Tibial nerve (tissue), 3 donors: ENCODE measurements at regions not wholly inside any gene's neighbourhood (a gene's known extent, or its start where the extent isn't known, plus 50 kb on each side); places are given as distances from the start of the nearest gene placed in this dataset.

Source experiments
- CTCF ChIP-seq, 5 experiments: fragments of 200-600 bp in 3 of 5; fragments of 450-650 bp in 2 of 5; sonication (generic) in 3 of 5; IDR thresholded peaks; one replicate each; pipeline ENCODE4 v1.5.1; 2016 to 2019; ENCODE audit warnings: antibody characterized with exemption in 5 of 5, mild to moderate bottlenecking in 3 of 5, moderate library complexity in 2 of 5
- POLR2A ChIP-seq, 2 donors: fragments of 450-650 bp; IDR thresholded peaks; one replicate each; pipeline ENCODE4 v1.6.1; 2017; ENCODE audit warnings: antibody characterized with exemption in 2 of 2, mild to moderate bottlenecking in 2 of 2, moderate library complexity in 2 of 2

GRCh38 chr5:56298336-56299090 is 65.4 kb upstream of the ANKRD55 start:
- no peak for TF ChIP-seq CTCF (IDR thresholded peaks at IDR 0.05)
- no peak for TF ChIP-seq POLR2A (IDR thresholded peaks at IDR 0.05)
